Glutamatergic neuron (in vitro differentiated cells): ENCODE measurements at regions not wholly inside any gene's neighbourhood (a gene's known extent, or its start where the extent isn't known, plus 50 kb on each side); places are given as distances from the start of the nearest gene placed in this dataset.

Source experiments
- DNase-seq: peaks from one replicate; pipeline ENCODE4 v3.0.0; 2022
- H3K27ac Mint-ChIP-seq: one replicate; pipeline ENCODE4 v1.8.0; 2020; ENCODE audit warnings: mild to moderate bottlenecking, mixed read lengths, inconsistent platforms; ENCODE audit not compliant: unreplicated experiment
- H3K27me3 Mint-ChIP-seq: one replicate; pipeline ENCODE4 v1.8.0; 2020; ENCODE audit warnings: mild to moderate bottlenecking, moderate library complexity, mixed read lengths, inconsistent platforms; ENCODE audit not compliant: unreplicated experiment
- H3K36me3 Mint-ChIP-seq: one replicate; pipeline ENCODE4 v1.8.0; 2020; ENCODE audit warnings: mild to moderate bottlenecking, mixed read lengths, inconsistent platforms; ENCODE audit not compliant: unreplicated experiment
- H3K4me1 Mint-ChIP-seq: one replicate; pipeline ENCODE4 v1.8.0; 2020; ENCODE audit warnings: mild to moderate bottlenecking, low read depth, mixed read lengths, inconsistent platforms; ENCODE audit not compliant: unreplicated experiment
- H3K4me3 Mint-ChIP-seq: one replicate; pipeline ENCODE4 v1.8.0; 2020; ENCODE audit warnings: mild to moderate bottlenecking, mixed read lengths, inconsistent platforms; ENCODE audit not compliant: unreplicated experiment
- H3K9me3 Mint-ChIP-seq: one replicate; pipeline ENCODE4 v1.8.0; 2020; ENCODE audit warnings: mild to moderate bottlenecking, moderate library complexity, mixed read lengths, inconsistent platforms; ENCODE audit not compliant: unreplicated experiment
- CTCF ChIP-seq: fragments of 200-600 bp; sonication (generic); IDR thresholded peaks from one replicate; pipeline ENCODE4 v1.5.0; 2021; ENCODE audit not compliant: partially characterized antibody, unreplicated experiment

GRCh38 chr1:185367218-185367617, 50.2 kb upstream of the IVNS1ABP start:
- no peak for TF ChIP-seq CTCF
- H3K4me1 Mint-ChIP-seq = no peaks in the 10 kb centered on the region
- no peak for DNase-seq
- H3K9me3 Mint-ChIP-seq = no peaks in the 10 kb centered on the region
- H3K4me3 Mint-ChIP-seq = no peak overlapping the region
- no peaks in the 10 kb centered on the region for H3K27me3 Mint-ChIP-seq
- no peak overlapping the region for H3K27ac Mint-ChIP-seq
- no peaks in the 10 kb centered on the region for H3K36me3 Mint-ChIP-seq
